Skeletal muscle satellite cell (primary cell): ENCODE measurements at regions not wholly inside any gene's neighbourhood (a gene's known extent, or its start where the extent isn't known, plus 50 kb on each side); places are given as distances from the start of the nearest gene placed in this dataset.

Experiments
- H3K27me3 ChIP-seq: 2 replicates; pipeline ENCODE4 v1.7.0; 2013; ENCODE audit warnings: low read length; ENCODE audit not compliant: control insufficient read depth, insufficient read depth
- H3K36me3 ChIP-seq: 2 replicates; pipeline ENCODE4 v1.7.0; 2013; ENCODE audit warnings: mild to moderate bottlenecking, control low read depth, low read length; ENCODE audit not compliant: insufficient read depth
- H3K4me1 ChIP-seq: 2 replicates; pipeline ENCODE4 v1.7.0; 2013; ENCODE audit warnings: low read length; ENCODE audit not compliant: control insufficient read depth, insufficient read depth
- H3K4me2 ChIP-seq: 2 replicates; pipeline ENCODE4 v1.7.0; 2013; ENCODE audit warnings: mild to moderate bottlenecking, low read length
- H3K4me3 ChIP-seq: 2 replicates; pipeline ENCODE4 v1.7.0; 2013; ENCODE audit warnings: low read length
- H3K9ac ChIP-seq: 2 replicates; pipeline ENCODE4 v1.7.0; 2013; ENCODE audit warnings: mild to moderate bottlenecking, low read depth, low read length, moderate library complexity
- H3K9me3 ChIP-seq: replicated peaks from 2 replicates; pipeline ENCODE4 v1.7.0; 2013; ENCODE audit warnings: mild to moderate bottlenecking, control low read depth, low read length

- Histone ChIP-seq H3K4me3 (no peak overlapping the region), H3K27me3 (no peaks in the 10 kb centered on the region), H3K9ac (peak overlapping the region; percentile 20), H3K4me2 (peak overlapping the region; percentile 48), H3K4me1 (peaks cover 23% of the 10 kb centered on the region), H3K9me3 (no peaks in the 10 kb centered on the region), H3K36me3 (no peaks in the 10 kb centered on the region)
These were observed 589.9 kb downstream of the TBC1D4 start for GRCh38 chr13:74892096-74892495.

- no peaks in the 10 kb centered on the region for H3K27me3 ChIP-seq
- H3K4me3 ChIP-seq, result no peak overlapping the region
- H3K4me1 ChIP-seq, result peaks cover 23% of the 10 kb centered on the region
- H3K9me3 ChIP-seq, result no peaks in the 10 kb centered on the region
- H3K36me3 ChIP-seq, result no peaks in the 10 kb centered on the region
- H3K4me2 ChIP-seq, result peak overlapping the region; percentile 48
- peak overlapping the region; percentile 20 for H3K9ac ChIP-seq
These were observed 590.4 kb downstream of the TBC1D4 start for GRCh38 chr13:74891610-74892009.

- H3K9me3 ChIP-seq, result no peaks in the 10 kb centered on the region
- H3K4me1 ChIP-seq, result peaks cover 23% of the 10 kb centered on the region
- H3K9ac ChIP-seq, result no peak overlapping the region
- no peaks in the 10 kb centered on the region for H3K27me3 ChIP-seq
- no peak overlapping the region for H3K4me3 ChIP-seq
- no peak overlapping the region for H3K4me2 ChIP-seq
- no peaks in the 10 kb centered on the region for H3K36me3 ChIP-seq
These were observed 592.6 kb downstream of the TBC1D4 start for GRCh38 chr13:74889321-74889720.

GRCh38 chr13:74886502-74886901 lies 595.5 kb downstream of the TBC1D4 start:
- Histone ChIP-seq H3K36me3 (no peaks in the 10 kb centered on the region), H3K4me1 (peaks cover 13% of the 10 kb centered on the region), H3K4me3 (no peak overlapping the region), H3K4me2 (no peak overlapping the region), H3K27me3 (no peaks in the 10 kb centered on the region), H3K9ac (no peak overlapping the region), H3K9me3 (no peaks in the 10 kb centered on the region)

- Histone ChIP-seq H3K4me3 (no peak overlapping the region), H3K4me2 (no peak overlapping the region), H3K9ac (no peak overlapping the region), H3K4me1 (no peaks in the 10 kb centered on the region), H3K27me3 (no peaks in the 10 kb centered on the region), H3K9me3 (no peaks in the 10 kb centered on the region), H3K36me3 (no peaks in the 10 kb centered on the region)
These were observed 598.1 kb downstream of the TBC1D4 start for GRCh38 chr13:74883834-74884233.

- no peaks in the 10 kb centered on the region for H3K27me3 ChIP-seq
- H3K4me2 ChIP-seq, result peak overlapping the region; percentile 8
- no peak overlapping the region for H3K9ac ChIP-seq
These were observed 610.4 kb downstream of the TBC1D4 start for GRCh38 chr13:74871369-74872070.

DNA sequence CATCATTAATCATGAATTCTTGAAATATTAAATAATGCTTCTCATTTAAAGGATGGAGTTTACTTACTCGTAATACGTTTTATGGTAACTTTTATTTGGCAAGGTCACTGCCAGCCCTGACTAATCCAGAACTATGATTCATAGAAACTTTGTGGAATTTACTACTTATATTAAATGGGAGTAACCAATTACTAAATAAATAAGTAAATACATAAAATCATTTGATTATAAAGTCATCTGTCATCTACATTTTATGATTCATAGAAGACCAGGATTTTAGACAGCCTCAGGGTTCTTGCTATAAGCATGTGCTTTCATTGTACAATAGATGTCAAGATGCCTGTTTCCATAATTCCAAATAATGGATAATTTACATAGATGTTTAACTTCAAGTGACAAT lies 611.1 kb downstream of the TBC1D4 start:
- Histone ChIP-seq H3K9ac (no peak overlapping the region), H3K4me1 (peaks cover 33% of the 10 kb centered on the region), H3K9me3 (peaks cover 3% of the 10 kb centered on the region), H3K4me3 (no peak overlapping the region), H3K36me3 (no peaks in the 10 kb centered on the region), H3K27me3 (no peaks in the 10 kb centered on the region), H3K4me2 (peak overlapping the region; percentile 8)

More at GRCh38 chr13:74871369-74872070, 610.4 kb downstream of the TBC1D4 start:
- peaks cover 33% of the 10 kb centered on the region for H3K4me1 ChIP-seq
- H3K9me3 ChIP-seq, result peaks cover 3% of the 10 kb centered on the region
- H3K4me3 ChIP-seq, result no peak overlapping the region
- no peaks in the 10 kb centered on the region for H3K36me3 ChIP-seq

GRCh38 chr13:74869846-74870245 lies 612.1 kb downstream of the TBC1D4 start:
- Histone ChIP-seq H3K9ac (no peak overlapping the region), H3K27me3 (no peaks in the 10 kb centered on the region), H3K9me3 (peaks cover 3% of the 10 kb centered on the region), H3K4me3 (no peak overlapping the region), H3K36me3 (no peaks in the 10 kb centered on the region), H3K4me2 (no peak overlapping the region), H3K4me1 (peaks cover 33% of the 10 kb centered on the region)

GRCh38 chr13:74868049-74868448 lies 613.9 kb downstream of the TBC1D4 start:
- Histone ChIP-seq H3K4me2 (no peak overlapping the region), H3K9ac (no peak overlapping the region), H3K27me3 (no peaks in the 10 kb centered on the region), H3K4me1 (peaks cover 33% of the 10 kb centered on the region), H3K4me3 (no peak overlapping the region), H3K36me3 (no peaks in the 10 kb centered on the region), H3K9me3 (peaks cover 3% of the 10 kb centered on the region)

GRCh38 chr13:74867460-74867859 lies 614.5 kb downstream of the TBC1D4 start:
- H3K4me2 ChIP-seq, result no peak overlapping the region
- H3K9ac ChIP-seq, result no peak overlapping the region
- H3K4me3 ChIP-seq, result no peak overlapping the region
- H3K4me1 ChIP-seq, result peaks cover 33% of the 10 kb centered on the region
- peaks cover 3% of the 10 kb centered on the region for H3K9me3 ChIP-seq
- H3K36me3 ChIP-seq, result no peaks in the 10 kb centered on the region
- H3K27me3 ChIP-seq, result no peaks in the 10 kb centered on the region

GRCh38 chr13:74866101-74866500 lies 615.9 kb downstream of the TBC1D4 start:
- Histone ChIP-seq H3K36me3 (no peaks in the 10 kb centered on the region), H3K4me2 (no peak overlapping the region), H3K9me3 (peaks cover 3% of the 10 kb centered on the region), H3K9ac (no peak overlapping the region), H3K27me3 (no peaks in the 10 kb centered on the region), H3K4me3 (no peak overlapping the region), H3K4me1 (peaks cover 23% of the 10 kb centered on the region)

DNA sequence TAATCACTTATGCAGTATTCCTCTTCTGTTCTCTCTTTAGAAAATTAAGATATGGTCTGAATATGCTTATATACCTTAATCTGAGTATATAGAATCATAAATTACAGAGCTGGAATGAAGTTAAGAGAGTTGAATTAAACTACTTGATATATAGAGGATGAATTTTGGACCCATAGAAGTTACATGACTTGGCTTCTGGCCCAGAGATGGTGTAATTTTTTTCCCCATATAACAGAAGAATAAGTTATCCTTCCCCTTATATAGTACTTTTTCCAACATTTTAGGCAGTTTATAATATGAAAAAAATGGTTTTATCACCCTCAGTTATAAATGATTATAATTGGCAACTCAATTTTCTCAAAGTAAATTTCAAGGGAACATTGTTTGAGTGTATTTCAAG lies 616.3 kb downstream of the TBC1D4 start:
- Histone ChIP-seq H3K4me1 (peaks cover 21% of the 10 kb centered on the region), H3K4me2 (no peak overlapping the region), H3K27me3 (no peaks in the 10 kb centered on the region), H3K9ac (no peak overlapping the region), H3K36me3 (no peaks in the 10 kb centered on the region), H3K4me3 (no peak overlapping the region), H3K9me3 (peaks cover 3% of the 10 kb centered on the region)
